GM18511 (cell line): ENCODE measurements at regions not wholly inside any gene's neighbourhood (a gene's known extent, or its start where the extent isn't known, plus 50 kb on each side); places are given as distances from the start of the nearest gene placed in this dataset.

Experiments
- ATAC-seq: cut with Tn5 transposase; IDR thresholded peaks from one replicate; pipeline ENCODE4 v1.9.1; 2021; ENCODE audit warnings: mild to moderate bottlenecking, moderate library complexity; ENCODE audit not compliant: unreplicated experiment

DNA sequence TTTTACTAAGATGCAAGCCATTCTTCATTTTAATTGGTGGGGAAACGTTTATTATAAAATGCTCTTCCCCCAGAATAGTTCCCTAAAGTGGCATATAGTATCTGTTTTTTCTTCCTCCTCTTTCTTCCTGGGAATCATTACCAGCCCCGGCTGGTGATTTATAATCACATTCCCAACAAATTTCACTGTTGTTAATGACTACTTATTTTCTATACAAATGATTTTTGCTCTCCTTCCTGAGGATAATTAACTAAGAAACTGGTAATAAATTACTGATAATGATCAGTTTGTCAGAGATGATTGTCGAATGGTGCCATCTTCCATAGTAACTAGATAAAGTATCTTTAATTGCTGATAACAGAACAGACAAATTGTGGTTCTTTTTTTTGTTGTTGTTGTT is 785.5 kb upstream of the RBFOX1 start:
- ATAC-seq = no peak

DNA sequence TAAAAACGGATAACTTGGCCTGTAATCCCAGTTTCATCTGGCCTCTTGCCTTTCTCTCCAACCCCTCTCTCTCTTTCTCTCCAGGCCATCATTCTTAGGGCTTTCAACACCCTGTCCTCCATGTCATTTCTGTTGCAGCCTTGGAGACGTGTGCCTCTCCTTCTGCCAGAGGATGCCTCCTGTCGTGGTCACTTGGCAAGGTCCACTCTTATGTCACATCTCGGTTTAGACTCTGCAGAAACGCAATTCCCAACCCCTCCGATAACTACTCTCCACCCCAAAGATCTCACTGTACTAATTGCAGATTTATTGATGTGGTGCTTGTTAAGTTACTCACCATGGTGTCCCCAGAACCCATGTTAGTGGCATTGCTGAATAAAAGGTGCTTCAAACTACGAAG is 787.3 kb upstream of the RBFOX1 start:
- ATAC-seq = no peak

DNA sequence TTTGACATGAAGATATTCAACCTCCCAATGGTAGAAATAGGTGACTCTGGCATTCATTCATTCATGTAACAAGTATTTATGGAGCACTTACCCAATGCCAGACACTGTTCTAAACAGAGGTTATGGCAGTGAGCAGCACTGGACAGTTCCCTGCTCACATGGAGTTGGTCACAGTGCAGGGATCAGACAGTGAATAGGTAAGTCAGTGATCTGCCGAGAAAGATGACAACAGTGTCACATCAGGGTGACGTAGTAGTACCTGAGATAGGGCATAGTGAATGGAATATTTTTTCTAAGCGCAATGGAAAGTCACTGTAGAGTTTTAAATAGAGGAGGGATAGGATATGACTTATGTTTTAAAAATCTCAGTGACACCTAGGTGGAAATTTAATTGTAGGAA is 791.4 kb upstream of the RBFOX1 start:
- no peak for ATAC-seq

DNA sequence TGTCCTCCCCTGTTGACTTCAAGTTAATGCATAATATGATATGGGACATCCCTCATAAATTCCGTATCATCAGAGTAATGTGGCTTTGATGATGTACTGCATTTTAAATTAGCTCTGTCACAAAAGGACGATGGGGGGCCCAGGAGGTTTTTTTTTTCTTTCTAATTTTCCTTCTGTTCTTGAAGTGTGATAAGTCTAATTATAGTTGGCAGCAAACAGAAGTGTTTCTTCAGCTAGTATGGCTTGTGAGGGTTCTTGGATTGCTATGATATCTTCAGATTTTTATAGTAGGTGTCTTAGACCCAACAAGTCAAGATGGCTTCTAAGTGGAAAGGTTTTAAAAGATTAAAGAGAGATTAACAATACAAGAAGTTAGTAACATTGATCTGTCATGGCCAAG is 796.2 kb upstream of the RBFOX1 start:
- no peak for ATAC-seq

DNA sequence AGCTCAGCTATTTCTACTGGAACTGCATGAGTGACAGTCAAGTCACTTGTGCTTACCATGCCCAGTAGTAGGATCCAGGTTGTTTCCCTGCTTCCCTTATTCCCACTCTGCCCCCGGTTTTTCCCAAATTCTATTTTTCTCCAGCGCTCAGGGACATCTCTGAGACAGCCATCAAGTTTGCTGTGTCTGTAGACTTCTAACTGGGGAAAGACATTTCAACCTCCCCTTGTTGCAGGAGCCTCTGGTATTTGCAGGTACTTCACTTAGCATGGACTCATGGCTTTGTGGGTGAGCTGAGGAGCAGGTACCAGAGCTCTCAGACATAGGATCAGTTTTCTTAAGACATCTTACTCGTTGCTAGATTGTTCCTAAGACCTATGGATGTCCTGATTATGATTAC is 801.6 kb upstream of the RBFOX1 start:
- no peak for ATAC-seq

DNA sequence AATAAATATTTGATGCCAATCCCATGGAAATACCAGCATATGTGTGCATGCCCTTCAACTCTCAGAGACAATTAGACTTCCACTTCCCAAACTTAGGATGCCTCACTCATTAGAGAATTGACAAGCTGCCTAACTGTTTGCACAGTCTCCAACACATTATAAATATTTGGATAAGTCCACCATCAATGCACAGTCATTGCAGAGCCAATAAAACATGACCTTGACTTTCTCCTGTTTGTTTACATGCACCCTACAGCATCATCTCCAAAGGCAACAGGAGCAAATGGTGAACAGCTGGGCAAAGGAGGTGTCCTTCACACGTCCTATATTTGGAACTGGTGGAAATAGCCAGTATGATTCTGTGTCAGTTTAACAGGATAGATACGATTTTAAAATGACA is 804.4 kb upstream of the RBFOX1 start:
- no peak for ATAC-seq

DNA sequence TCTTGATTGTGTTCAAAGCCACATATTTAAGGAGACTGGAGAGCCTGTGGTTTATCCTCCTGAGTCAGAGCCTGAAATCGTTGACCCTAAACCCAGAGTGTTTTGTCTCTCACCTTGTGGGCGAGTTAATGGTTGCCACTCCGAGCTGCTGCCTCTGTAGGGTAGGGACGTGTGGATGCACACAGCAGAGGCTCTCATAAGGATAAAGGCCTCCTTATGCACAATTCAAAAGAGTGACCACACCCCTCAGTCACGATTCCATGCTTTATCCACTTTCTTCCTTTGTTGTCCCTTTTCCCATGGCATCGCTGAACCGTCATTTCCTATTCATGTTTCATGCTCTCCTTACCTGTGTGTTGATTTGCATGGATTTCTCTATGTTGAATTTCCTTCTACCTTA is 805.0 kb upstream of the RBFOX1 start:
- no peak for ATAC-seq

DNA sequence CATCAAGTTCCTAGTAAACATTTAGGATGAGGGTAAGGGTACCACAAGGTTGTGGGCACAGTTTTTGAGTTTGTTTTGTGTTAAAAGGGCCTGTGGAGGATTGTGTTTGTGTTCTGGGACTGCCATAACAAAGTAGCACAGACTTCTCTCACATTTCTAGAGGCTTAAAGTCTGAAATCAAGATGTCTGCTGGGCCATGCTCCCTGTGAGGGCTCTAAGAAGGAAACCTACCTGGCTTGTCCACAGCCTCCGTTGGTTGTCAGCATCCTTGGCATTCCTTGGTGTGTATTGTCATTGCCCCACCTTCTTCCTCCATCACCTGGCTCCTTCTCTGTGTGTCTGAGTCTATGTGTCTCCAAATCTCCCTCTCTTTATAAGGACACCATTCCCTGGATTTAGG is 808.1 kb upstream of the RBFOX1 start:
- no peak for ATAC-seq

DNA sequence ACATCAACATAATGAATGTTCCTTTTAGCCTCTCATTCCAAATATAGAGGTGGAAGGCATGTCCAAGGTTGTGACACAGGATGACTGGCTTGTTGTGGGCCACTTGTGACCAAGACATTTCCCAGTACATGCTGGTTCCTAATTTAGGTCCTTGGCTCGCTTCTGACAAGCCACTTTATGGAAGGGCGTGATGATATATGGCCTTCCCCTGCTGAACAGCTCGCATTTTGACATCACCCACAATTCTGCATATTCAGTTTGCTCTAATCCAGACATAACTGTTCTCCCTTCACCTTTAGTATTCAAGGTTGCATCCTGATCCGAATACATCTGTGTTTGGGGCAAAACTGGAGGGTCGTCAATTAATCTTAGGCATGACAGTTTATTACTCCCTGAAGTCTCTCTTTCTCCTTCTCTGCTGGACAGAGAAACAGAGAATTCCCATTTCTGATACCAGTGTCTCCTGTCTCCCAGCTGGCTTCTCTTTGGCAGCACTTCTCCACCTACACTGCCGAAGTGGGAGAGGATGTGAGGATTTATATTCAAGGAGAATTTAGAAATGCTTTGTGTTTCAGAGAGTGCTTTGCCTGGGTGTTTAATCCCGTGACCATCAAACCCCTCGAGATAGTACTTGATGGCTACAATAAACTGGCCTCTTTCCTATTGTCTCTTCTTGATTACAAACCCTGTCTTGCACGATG is 815.5 kb upstream of the RBFOX1 start:
- ATAC-seq = no peak

DNA sequence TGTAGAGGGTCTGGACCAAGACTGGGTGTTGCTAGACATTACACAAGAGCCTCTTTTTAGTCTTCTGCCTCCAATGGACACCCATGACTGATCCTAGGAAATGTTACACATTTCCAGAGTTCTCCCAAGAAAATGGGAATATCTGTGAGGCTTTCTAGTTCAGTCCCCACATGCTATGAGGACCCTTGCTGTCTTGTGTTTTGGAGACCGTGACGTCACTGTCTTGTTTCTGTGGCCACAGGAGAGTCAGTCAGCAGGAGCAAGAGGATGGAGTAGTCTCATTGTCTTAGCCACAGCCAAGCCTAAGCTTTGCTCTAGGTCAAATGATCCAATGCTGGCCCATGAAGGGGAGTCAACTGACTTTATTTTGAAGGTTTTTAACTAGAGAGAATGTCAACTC is 820.1 kb upstream of the RBFOX1 start:
- no peak for ATAC-seq

DNA sequence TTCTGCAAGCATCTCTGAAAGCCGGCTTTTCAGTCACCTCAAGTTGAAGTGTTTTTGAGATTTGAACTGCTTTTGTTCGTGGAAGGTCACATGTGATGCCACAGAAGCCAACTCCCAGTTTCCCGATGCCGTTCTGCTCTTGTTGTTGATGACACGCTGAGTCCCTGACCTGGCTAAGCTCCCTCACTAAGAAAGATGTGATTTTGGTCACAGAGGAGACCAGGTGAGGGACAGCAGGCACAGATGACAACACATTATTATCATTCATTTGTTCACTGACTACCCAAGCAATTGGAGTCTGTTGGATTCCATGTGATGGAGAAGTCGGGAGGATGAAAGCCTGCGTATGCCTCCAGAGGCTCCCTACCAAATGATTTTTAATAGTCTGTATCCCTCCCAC is 822.4 kb upstream of the RBFOX1 start:
- ATAC-seq = no peak

DNA sequence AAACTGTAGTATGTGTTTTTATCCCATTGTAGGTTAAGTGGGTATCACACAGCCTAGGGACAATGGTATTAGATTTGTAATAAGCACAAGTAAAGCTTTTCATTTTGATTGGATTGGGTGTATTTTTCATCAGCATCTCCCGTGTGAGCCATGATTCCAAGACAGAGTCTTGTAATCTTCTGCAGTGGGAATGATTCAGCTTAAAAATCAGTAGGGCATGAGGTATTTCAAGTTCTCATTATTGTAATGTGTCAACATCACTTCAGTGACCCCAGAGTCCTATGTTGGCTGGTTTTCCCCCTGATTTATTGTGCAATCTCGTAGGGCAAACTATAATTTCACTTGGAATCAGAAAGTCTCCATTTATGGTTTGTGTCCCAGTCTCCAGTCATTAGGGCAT is 833.2 kb upstream of the RBFOX1 start:
- no peak for ATAC-seq

DNA sequence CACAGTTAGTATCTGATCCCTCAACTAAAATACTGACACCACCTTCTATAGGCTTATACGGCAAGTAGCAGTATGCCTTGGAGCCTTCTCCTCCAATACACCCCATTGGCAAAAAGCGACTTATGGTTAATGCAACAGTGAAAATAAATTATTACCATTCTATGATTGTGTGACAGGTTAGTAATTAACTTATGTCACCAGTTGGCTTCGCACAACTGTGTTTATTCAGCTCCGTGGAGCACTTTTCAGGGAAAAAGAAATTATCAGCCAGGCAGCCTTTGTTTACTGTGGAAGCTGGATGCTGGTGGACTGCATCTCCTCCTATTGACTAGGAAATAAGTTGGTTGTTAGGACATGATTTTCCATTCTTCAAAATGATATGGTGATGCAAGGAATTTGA is 833.8 kb upstream of the RBFOX1 start:
- no peak for ATAC-seq

DNA sequence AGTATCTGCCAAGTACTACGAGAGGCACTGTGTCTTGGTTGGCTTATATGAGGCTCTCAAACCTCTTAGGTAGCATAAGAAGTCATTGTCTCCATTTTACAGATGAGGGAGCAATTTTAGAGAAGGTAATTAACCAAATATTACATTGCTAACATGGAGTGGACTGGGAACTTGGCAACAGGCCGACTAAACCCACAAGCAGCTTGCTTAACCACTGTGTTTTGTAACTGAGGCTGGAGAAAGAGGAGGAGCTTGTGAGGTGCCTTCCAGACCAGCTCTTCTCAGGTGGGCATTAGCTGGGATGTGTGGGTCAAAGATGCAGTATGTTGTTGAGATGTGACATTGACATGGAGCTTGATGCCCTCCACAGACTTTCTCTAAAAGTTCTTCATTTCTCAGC is 835.6 kb upstream of the RBFOX1 start:
- no peak for ATAC-seq

DNA sequence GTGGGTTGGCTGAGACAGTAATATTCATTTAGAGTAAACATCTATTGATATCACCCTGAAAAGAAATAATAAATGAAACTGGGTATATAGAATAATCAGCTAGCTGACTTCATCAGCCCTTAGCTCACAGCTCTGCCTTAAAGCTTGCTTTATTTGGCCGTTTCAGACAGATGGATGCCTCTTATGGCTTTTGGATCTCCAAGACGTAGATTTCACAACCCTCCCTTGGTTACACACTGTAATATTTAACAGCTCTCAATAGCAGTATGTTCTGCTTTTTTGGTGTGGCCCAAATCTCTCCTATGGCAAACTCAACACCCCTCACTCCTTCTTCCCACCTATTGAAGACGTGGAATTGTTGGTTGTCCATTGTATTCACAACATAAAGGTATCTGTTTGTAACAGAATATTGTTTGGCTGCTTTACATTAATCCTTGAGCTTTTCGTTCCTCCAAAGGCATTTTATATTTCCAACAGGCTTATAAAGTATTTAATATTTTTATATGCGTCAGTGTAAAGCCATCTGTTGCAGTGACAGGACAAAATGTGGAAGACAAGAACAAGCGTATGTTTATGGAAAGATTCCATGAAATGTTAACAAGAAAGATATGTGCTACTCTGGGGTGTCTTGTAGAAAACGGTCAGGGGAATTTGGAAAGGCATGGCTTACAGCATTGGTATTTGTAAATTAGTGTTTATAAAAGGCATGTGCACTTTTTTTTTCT is 837.0 kb upstream of the RBFOX1 start:
- no peak for ATAC-seq

DNA sequence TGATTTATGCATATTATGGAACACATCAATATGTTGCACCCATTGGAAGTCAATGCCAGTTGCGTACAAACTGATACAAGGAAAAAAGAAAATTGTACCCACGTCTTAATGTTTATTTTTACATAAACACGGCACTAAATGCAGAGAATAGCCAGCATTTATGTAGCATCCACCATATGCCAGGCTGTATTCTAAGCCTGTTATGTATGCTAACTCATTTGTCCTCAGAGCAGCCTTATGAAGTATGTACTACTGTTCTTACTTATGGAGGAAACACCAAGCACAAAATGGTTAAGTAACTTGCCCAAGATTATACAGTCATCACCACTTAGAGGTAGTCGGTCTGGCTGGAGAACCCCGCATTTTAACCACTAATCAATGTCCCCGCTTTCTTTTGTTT is 837.9 kb upstream of the RBFOX1 start:
- ATAC-seq = no peak

DNA sequence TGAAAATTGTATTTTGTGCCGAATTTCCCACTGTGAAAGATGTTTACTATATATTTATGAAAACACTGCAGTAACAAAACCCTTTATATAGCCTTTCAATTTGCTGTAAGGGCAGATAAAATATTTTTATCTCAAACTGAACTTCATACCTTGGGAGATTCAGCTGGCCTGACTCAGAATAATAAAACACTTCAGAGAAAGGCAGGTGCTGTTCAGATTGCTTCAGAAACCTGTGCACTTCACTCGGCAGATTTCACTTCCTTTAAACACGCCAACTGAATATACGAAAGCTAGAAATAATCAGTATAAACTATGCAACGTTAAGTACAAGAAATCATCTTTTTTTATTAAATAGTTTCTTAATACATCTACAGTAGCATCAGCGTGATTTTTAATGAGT is 839.1 kb upstream of the RBFOX1 start:
- ATAC-seq = no peak

DNA sequence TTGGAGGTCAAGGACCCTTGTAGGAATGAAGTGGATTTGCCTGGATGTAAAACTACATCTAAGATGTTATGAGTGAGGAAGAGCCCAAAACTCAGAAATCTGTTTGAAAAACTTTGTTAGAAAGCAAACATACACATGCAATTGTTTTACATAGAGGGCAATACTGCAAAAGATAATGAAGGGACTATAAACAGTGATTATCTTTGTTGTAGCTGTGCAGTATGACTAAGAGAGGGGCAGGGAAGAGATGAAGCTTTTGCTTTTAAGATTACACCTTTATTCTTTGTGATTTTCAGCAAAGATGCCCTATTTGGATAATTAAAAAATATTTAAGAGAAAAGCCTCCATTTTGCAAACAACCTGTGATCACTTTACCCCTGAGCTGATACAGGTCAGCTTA is 839.9 kb upstream of the RBFOX1 start:
- ATAC-seq = no peak

DNA sequence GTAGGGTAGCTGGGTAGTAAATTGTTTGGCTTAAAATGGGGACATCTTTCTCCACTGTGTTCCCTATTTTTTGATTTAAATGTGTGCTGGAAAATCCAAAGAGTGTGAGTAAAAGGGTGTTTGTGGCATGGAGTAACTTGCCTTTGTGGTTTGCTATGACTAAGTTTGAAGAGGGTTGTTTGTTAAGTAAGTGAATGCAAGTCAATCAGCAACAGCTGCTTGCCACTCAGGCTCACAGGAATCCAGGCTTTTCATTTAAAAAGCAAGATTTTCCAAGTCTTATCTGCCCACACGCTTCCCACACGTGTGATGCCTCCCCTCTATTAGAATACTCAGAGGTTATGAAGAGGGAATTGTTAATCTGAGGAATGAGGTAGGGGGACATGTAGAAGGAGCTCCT is 847.7 kb upstream of the RBFOX1 start:
- no peak for ATAC-seq

DNA sequence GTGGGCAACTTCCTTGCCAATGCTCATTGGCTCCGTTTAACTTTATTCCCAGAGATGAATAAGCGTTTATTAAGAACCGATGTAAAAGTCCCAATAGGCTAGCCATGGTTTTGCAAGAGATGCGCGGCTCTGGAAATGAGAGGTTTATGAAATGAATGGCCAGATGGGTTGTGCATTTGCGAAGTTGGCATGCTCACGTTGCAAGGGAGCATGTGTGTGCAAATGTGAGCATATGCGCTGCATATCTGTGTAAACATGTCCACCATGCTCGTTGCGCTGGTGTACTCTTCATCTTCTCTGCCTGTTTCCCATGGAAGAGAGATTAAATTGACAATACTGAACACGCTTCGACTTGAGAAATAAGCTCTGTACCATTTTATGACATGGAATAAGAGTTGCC is 848.6 kb upstream of the RBFOX1 start:
- ATAC-seq = no peak

DNA sequence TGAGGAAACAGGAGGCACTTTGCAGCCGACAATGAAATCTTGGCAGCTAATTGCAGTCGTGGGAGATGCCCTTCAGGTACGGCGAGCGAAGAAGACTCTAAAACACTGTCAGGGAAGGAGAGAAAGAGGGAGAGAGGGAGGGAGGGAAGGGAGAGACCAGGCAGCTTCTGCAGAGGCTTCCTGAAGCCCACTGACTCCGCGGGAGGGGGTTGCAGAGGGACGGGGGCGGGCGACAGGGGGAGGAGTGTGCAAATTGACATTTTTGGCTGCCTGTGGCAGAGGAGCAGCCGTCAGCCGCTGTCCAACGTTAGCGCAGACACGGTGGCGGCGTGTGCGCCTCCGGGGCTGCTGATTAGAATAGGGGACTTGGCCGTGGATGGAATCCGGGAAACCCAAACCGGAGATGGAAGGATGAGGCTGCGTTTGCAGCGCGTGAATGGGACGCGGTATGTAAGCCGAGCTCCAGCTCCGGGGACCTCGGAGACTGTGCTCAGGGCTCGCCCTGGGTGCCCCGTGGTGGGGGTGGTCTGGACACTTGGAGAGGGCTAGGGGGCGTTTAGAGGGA is 849.1 kb upstream of the RBFOX1 start:
- no peak for ATAC-seq

DNA sequence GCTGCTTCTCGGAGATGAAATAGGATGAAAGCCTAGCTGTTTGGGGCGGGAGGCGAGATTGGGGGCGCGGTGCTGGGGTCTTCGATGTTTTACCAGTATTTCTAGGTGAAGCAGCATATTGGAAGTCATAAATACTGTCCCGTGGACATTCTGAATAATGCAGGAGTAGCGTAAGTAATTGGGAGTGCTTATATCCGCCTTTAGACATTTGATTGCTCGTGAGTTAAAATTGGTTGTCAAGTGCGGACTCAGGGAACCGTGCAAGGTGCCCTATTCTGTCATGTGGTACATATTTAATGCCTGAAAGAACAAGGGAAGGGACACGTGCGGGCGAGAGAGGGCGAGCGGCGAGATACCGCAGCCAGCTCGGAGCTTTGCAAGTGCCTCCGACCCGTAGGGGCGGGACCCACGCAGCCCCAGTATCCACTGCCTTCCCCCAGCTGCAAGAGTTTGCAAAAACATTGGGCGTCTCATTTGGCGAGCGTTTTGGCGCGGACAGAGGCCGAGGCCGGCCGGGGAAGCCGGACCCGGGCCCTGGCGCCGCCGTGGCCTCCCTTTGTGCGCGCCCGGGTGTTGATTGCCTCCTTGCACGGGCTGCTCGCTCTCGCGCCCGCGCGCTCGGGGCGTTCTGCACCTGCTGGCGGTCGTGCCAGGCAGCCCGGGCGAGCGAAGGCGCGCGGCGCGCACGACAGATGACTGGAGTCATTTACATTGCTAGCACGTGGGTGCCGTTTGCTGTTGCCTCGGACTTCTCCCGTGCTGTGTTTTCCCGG is 849.8 kb upstream of the RBFOX1 start:
- no peak for ATAC-seq
